ENCODE measurements at regions not wholly inside any gene's neighbourhood (a gene's known extent, or its start where the extent isn't known, plus 50 kb on each side); places are given as distances from the start of the nearest gene placed in this dataset.

- TF ChIP-seq EZH2 (IDR thresholded peaks at IDR 0.05; ENCODE audit: insufficient read depth, low read length), result no peak
- TF ChIP-seq, protein P1, sequence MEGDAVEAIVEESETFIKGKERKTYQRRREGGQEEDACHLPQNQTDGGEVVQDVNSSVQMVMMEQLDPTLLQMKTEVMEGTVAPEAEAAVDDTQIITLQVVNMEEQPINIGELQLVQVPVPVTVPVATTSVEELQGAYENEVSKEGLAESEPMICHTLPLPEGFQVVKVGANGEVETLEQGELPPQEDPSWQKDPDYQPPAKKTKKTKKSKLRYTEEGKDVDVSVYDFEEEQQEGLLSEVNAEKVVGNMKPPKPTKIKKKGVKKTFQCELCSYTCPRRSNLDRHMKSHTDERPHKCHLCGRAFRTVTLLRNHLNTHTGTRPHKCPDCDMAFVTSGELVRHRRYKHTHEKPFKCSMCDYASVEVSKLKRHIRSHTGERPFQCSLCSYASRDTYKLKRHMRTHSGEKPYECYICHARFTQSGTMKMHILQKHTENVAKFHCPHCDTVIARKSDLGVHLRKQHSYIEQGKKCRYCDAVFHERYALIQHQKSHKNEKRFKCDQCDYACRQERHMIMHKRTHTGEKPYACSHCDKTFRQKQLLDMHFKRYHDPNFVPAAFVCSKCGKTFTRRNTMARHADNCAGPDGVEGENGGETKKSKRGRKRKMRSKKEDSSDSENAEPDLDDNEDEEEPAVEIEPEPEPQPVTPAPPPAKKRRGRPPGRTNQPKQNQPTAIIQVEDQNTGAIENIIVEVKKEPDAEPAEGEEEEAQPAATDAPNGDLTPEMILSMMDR (IDR thresholded peaks at IDR 0.05; ENCODE audit: insufficient read depth, low read depth, low read length), result peak; percentile 8
- Mint-ChIP-seq H3K9me3 (ENCODE audit: unreplicated experiment) (no peaks in the 10 kb centered on the region), H3K36me3 (ENCODE audit: low read depth, unreplicated experiment) (no peaks in the 10 kb centered on the region), H3K27me3 (ENCODE audit: low read depth, unreplicated experiment) (no peaks in the 10 kb centered on the region), H3K4me1 (ENCODE audit: low read depth, unreplicated experiment) (no peaks in the 10 kb centered on the region), H3K4me3 (ENCODE audit: unreplicated experiment) (no peak overlapping the region), H3K27ac (ENCODE audit: unreplicated experiment) (no peak overlapping the region)
- no peaks in the 10 kb centered on the region for H3K79me2 ChIP-seq (ENCODE audit: insufficient read depth, low read length)
- H2AFZ ChIP-seq (ENCODE audit: low read depth, low read length), result no peak overlapping the region
- H4K20me1 ChIP-seq (ENCODE audit: insufficient read depth, low read length), result no peaks in the 10 kb centered on the region
- H3K4me1 ChIP-seq (ENCODE audit: insufficient read depth, low read length), result no peaks in the 10 kb centered on the region
- no peak overlapping the region for H3K27ac ChIP-seq (ENCODE audit: low read depth, low read length)
- FAIRE-seq (no peak), DNase-seq (ENCODE audit: low read depth) (no peak)
- H3K4me3 ChIP-seq (ENCODE audit: insufficient read depth, low read depth, low read length), result no peak overlapping the region
- H3K27me3 ChIP-seq (ENCODE audit: insufficient read depth, low read length), result peaks cover 2% of the 10 kb centered on the region
- no peaks in the 10 kb centered on the region for H3K9me3 ChIP-seq (ENCODE audit: insufficient read depth, low read depth, low read length)
- H3K9ac ChIP-seq (ENCODE audit: low read length), result no peak overlapping the region
- no peaks in the 10 kb centered on the region for H3K36me3 ChIP-seq (ENCODE audit: insufficient read depth, low read length)
- H3K4me2 ChIP-seq (ENCODE audit: low read length), result no peak overlapping the region
Observed at GRCh38 chr5:5078009-5078897, 61.9 kb upstream of the ADAMTS16 start.

DNA sequence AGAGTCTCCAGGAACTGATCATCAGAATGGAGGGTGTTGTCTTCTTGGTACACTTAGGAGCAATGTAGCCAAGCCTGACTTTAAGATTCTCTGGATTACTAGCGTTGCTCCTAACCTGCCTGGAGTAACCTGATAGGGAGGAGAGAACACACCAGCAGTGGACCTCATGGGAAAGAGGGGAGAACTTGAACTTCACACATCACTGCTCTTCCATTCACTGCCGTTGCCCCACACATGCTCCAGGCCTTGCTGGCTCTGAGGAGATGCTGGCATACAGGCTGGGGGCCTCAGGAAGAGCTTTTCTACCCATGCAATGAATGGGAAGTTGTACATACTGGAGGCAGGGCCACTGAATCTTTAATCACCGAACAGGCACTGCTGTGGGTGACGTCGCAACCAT, 60.3 kb upstream of the ADAMTS16 start:
- Histone ChIP-seq H3K9ac (ENCODE audit: low read length) (no peak overlapping the region), H3K79me2 (ENCODE audit: insufficient read depth, low read length) (no peaks in the 10 kb centered on the region), H3K9me3 (ENCODE audit: insufficient read depth, low read depth, low read length) (no peaks in the 10 kb centered on the region), H3K36me3 (ENCODE audit: insufficient read depth, low read length) (no peaks in the 10 kb centered on the region), H3K27me3 (ENCODE audit: insufficient read depth, low read length) (peaks cover 2% of the 10 kb centered on the region), H4K20me1 (ENCODE audit: insufficient read depth, low read length) (no peaks in the 10 kb centered on the region), H3K4me2 (ENCODE audit: low read length) (no peak overlapping the region), H3K27ac (ENCODE audit: low read depth, low read length) (no peak overlapping the region), H2AFZ (ENCODE audit: low read depth, low read length) (no peak overlapping the region), H3K4me3 (ENCODE audit: insufficient read depth, low read depth, low read length) (no peak overlapping the region), H3K4me1 (ENCODE audit: insufficient read depth, low read length) (no peaks in the 10 kb centered on the region)
- no peak for FAIRE-seq
- no peaks in the 10 kb centered on the region for H3K27me3 Mint-ChIP-seq (ENCODE audit: low read depth, unreplicated experiment)
- peaks cover under 1% of the 10 kb centered on the region for H3K4me1 Mint-ChIP-seq (ENCODE audit: low read depth, unreplicated experiment)
- DNase-seq (ENCODE audit: low read depth), result no peak
- no peaks in the 10 kb centered on the region for H3K36me3 Mint-ChIP-seq (ENCODE audit: low read depth, unreplicated experiment)
- no peak overlapping the region for H3K4me3 Mint-ChIP-seq (ENCODE audit: unreplicated experiment)
- H3K27ac Mint-ChIP-seq (ENCODE audit: unreplicated experiment), result no peak overlapping the region
- TF ChIP-seq EZH2 (IDR thresholded peaks at IDR 0.05; ENCODE audit: insufficient read depth, low read length), result no peak
- no peaks in the 10 kb centered on the region for H3K9me3 Mint-ChIP-seq (ENCODE audit: unreplicated experiment)

- H3K9me3 Mint-ChIP-seq (ENCODE audit: unreplicated experiment), result no peaks in the 10 kb centered on the region
- Histone ChIP-seq H2AFZ (ENCODE audit: low read depth, low read length) (no peak overlapping the region), H3K4me3 (ENCODE audit: insufficient read depth, low read depth, low read length) (no peak overlapping the region), H3K79me2 (ENCODE audit: insufficient read depth, low read length) (no peaks in the 10 kb centered on the region), H3K4me2 (ENCODE audit: low read length) (no peak overlapping the region), H3K27ac (ENCODE audit: low read depth, low read length) (no peak overlapping the region), H3K9me3 (ENCODE audit: insufficient read depth, low read depth, low read length) (no peaks in the 10 kb centered on the region), H4K20me1 (ENCODE audit: insufficient read depth, low read length) (no peaks in the 10 kb centered on the region), H3K27me3 (ENCODE audit: insufficient read depth, low read length) (peaks cover 2% of the 10 kb centered on the region), H3K4me1 (ENCODE audit: insufficient read depth, low read length) (no peaks in the 10 kb centered on the region), H3K9ac (ENCODE audit: low read length) (no peak overlapping the region), H3K36me3 (ENCODE audit: insufficient read depth, low read length) (no peaks in the 10 kb centered on the region)
- DNase-seq (ENCODE audit: low read depth) (no peak), FAIRE-seq (no peak)
- H3K27me3 Mint-ChIP-seq (ENCODE audit: low read depth, unreplicated experiment), result no peaks in the 10 kb centered on the region
- no peak overlapping the region for H3K4me3 Mint-ChIP-seq (ENCODE audit: unreplicated experiment)
- peaks cover 8% of the 10 kb centered on the region for H3K4me1 Mint-ChIP-seq (ENCODE audit: low read depth, unreplicated experiment)
- no peak for TF ChIP-seq EZH2 (IDR thresholded peaks at IDR 0.05; ENCODE audit: insufficient read depth, low read length)
- TF ChIP-seq, protein P1 (IDR thresholded peaks at IDR 0.05; ENCODE audit: insufficient read depth, low read depth, low read length), result no peak
- no peak overlapping the region for H3K27ac Mint-ChIP-seq (ENCODE audit: unreplicated experiment)
- no peaks in the 10 kb centered on the region for H3K36me3 Mint-ChIP-seq (ENCODE audit: low read depth, unreplicated experiment)
Observed at GRCh38 chr5:5080790-5081189, 59.3 kb upstream of the ADAMTS16 start.
